GM18508 (cell line): ENCODE measurements at regions not wholly inside any gene's neighbourhood (a gene's known extent, or its start where the extent isn't known, plus 50 kb on each side); places are given as distances from the start of the nearest gene placed in this dataset.

Source experiments
- ATAC-seq: cut with Tn5 transposase; IDR thresholded peaks from one replicate; pipeline ENCODE4 v1.9.1; 2021; ENCODE audit warnings: moderate number of reproducible peaks; ENCODE audit not compliant: insufficient read depth, unreplicated experiment

- no peak for ATAC-seq
These were observed 79.4 kb downstream of the S1PR1 start for GRCh38 chr1:101316256-101316655.

GRCh38 chr1:101316799-101317198, 80.0 kb downstream of the S1PR1 start:
- ATAC-seq = no peak

GRCh38 chr1:101317590-101317989, 80.8 kb downstream of the S1PR1 start:
- no peak for ATAC-seq

- no peak for ATAC-seq
These were observed 86.7 kb downstream of the S1PR1 start for GRCh38 chr1:101323535-101323934.

- ATAC-seq = no peak
These were observed 88.3 kb downstream of the S1PR1 start for GRCh38 chr1:101325144-101325543.

GRCh38 chr1:101330427-101331130, 93.8 kb downstream of the S1PR1 start:
- no peak for ATAC-seq

- ATAC-seq = no peak
These were observed 95.0 kb downstream of the S1PR1 start for GRCh38 chr1:101331794-101332193.

GRCh38 chr1:101332633-101333032, 95.8 kb downstream of the S1PR1 start:
- no peak for ATAC-seq

GRCh38 chr1:101333186-101333585, 96.4 kb downstream of the S1PR1 start:
- no peak for ATAC-seq

- no peak for ATAC-seq
These were observed 101.1 kb downstream of the S1PR1 start for GRCh38 chr1:101337968-101338367.

GRCh38 chr1:101338714-101339430, 102.1 kb downstream of the S1PR1 start:
- ATAC-seq = no peak

GRCh38 chr1:101344745-101345144, 107.9 kb downstream of the S1PR1 start:
- no peak for ATAC-seq

- ATAC-seq = no peak
These were observed 109.6 kb downstream of the S1PR1 start for GRCh38 chr1:101346419-101346818.

GRCh38 chr1:101356013-101356412, 119.2 kb downstream of the S1PR1 start:
- ATAC-seq = no peak

GRCh38 chr1:101356604-101357443, 120.0 kb downstream of the S1PR1 start:
- no peak for ATAC-seq

- ATAC-seq = peak; percentile 95
These were observed 120.7 kb downstream of the S1PR1 start for GRCh38 chr1:101357444-101357986.

- ATAC-seq = no peak
These were observed 123.7 kb downstream of the S1PR1 start for GRCh38 chr1:101360506-101360905.

- no peak for ATAC-seq
These were observed 127.1 kb downstream of the S1PR1 start for GRCh38 chr1:101363891-101364318.

GRCh38 chr1:101364370-101365120, 127.7 kb downstream of the S1PR1 start:
- ATAC-seq = no peak

GRCh38 chr1:101365186-101365585, 128.4 kb downstream of the S1PR1 start:
- ATAC-seq = no peak
